Limb (tissue), 2 donors: ENCODE measurements at regions not wholly inside any gene's neighbourhood (a gene's known extent, or its start where the extent isn't known, plus 50 kb on each side); places are given as distances from the start of the nearest gene placed in this dataset.
"Not testable (repeated sequence)": the region's sequence is repeated elsewhere in the genome, so short reads cannot be mapped to it uniquely, and the experiment has no call there.

ENCODE experiments used
- DNase-seq, 2 donors: peaks; one replicate each; pipeline ENCODE4 v3.0.0-alpha.2; 2016; ENCODE audit errors: extremely low spot score in 2 of 2

DNA sequence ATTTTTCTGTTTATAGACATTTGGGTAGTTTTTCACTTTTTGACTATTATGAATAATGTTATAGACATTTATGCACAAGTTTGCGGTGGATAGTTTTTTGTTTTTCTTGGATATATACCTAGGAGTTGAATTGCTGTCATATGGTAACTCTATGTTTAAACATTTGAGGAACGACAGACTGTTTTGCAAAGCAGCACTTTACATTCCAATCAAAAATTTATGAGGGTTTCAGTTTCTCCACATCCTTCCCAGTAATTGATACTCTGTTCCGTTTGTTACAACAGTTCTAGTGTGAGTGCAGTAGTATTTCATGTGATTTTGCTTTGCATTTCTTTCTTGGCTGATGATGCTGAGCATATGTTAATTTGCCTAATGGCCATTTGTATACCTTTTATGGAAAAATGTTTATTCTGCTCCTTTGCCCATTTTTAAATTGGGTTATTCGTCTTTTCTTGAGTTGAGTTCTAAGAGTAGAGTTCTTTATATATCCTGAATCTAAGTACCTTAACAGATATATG lies 617.3 kb upstream of the LRATD1 start:
- DNase-seq: peak in 1 of 2 donors; percentile 33

GRCh38 chr2:14016289-14016955 lies 616.1 kb upstream of the LRATD1 start:
- DNase-seq: peak; percentile 21 to 43

- DNase-seq: no peak
Observed at GRCh38 chr2:14018620-14019019, 613.9 kb upstream of the LRATD1 start.

- DNase-seq: no peak
Observed at GRCh38 chr2:14023558-14023957, 609.0 kb upstream of the LRATD1 start.

DNA sequence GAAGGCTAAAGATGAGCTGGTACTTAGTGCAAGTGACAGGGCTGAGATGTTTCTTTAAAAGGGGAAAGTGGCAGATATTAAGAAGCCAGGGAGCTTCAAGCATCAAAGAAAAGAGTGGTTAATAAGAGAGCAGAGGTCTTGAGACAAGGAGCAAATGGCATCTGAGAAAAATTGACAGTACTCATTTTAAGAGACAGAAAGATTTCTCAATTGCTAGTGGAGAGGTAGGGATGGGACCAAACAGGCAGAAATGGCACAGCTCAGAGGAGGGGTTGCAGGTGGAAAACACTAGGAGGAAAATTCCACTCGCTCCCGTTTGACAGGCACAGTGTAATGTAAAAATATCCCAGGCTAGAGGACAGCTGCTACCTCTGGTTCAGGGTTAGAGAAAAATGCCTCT lies 593.4 kb upstream of the LRATD1 start:
- DNase-seq: no peak

GRCh38 chr2:14047491-14047890 lies 585.0 kb upstream of the LRATD1 start:
- DNase-seq: no peak

DNA sequence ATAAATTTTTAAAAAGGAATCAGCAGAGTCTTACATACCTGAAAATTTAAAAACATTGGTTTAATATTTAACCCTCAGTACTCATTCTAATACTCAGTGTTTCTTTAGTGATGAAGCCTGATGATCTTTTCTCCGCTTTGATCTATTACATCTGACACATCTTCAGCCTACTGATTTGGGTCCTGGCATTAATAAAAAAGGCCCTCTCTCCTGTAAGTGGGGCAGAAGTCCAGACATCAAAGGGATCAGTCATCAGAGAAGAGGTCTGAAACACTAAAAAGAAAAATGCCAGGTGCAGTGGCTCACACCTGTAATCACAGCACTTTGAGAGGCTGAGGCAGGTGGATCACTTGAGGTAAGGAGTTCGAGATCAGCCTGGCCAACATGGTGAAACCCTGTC lies 581.1 kb upstream of the LRATD1 start:
- DNase-seq: no peak

DNA sequence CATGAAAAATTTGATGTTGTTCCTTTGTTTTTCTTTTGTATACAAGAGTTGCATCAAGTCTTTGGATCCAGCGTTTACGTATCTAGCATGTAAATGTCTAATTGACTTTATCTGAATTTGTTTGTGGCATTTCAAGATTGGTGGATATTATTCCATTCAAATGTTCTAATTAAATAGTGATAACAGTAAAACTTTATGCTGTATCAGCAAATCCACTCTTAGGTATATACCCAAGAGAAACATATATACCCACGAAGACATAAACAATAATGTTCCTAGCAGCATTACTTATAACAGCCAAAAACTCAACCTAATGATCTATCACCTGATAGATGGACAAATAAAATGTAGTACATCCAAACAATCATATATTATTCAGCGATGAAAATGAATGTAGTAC lies 579.4 kb upstream of the LRATD1 start:
- DNase-seq: no peak

- no peak for DNase-seq
Observed at GRCh38 chr2:14064346-14064745, 568.2 kb upstream of the LRATD1 start.

- no peak for DNase-seq
Observed at GRCh38 chr2:14072338-14072737, 560.2 kb upstream of the LRATD1 start.

- DNase-seq: no peak
Observed at GRCh38 chr2:14074691-14075090, 557.8 kb upstream of the LRATD1 start.

GRCh38 chr2:14079576-14079975 lies 552.9 kb upstream of the LRATD1 start:
- no peak for DNase-seq

GRCh38 chr2:14081521-14081920 lies 551.0 kb upstream of the LRATD1 start:
- DNase-seq: no peak

DNA sequence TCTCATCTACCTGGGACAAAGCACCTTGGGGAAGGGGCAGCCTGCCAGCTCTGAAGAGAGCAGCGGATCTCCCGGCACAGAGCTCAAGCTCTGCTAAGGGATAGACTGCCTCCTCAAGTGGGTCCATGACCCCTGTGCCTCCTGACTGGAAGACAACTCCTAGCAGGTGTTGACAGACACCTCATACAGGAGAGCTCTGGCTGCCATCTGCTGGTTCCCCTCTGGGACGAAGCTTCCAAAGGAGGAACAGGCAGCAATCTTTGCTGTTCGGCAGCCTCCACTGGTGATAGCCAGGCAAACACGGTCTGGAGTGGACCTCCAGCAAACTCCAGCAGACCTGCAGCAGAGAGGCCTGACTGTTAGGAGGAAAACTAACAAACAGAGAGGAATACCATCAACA lies 549.9 kb upstream of the LRATD1 start:
- DNase-seq: no peak

- no peak for DNase-seq
Observed at GRCh38 chr2:14094592-14094991, 537.9 kb upstream of the LRATD1 start.

GRCh38 chr2:14099101-14099500 lies 533.4 kb upstream of the LRATD1 start:
- DNase-seq: not testable (repeated sequence)

GRCh38 chr2:14114275-14114674 lies 518.2 kb upstream of the LRATD1 start:
- no peak for DNase-seq

DNA sequence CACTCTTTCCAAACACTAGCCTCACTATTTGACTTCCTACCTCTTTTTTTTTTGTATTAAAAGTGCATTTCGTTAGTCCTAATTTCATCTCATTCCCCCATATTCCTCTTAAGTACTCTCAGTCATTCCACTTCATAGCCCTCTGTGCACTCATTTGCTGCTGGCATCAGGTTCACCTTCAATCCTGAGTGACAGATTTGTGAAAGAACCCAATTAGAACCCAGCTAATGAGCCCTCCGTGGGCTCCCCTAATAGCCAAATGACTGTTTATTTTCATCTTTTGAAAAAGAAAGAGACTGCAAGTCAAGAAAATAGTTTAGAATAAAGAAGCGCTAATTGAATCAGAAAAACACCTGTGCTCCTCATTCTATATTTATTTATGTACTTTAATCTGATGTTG lies 512.1 kb upstream of the LRATD1 start:
- DNase-seq: no peak

DNA sequence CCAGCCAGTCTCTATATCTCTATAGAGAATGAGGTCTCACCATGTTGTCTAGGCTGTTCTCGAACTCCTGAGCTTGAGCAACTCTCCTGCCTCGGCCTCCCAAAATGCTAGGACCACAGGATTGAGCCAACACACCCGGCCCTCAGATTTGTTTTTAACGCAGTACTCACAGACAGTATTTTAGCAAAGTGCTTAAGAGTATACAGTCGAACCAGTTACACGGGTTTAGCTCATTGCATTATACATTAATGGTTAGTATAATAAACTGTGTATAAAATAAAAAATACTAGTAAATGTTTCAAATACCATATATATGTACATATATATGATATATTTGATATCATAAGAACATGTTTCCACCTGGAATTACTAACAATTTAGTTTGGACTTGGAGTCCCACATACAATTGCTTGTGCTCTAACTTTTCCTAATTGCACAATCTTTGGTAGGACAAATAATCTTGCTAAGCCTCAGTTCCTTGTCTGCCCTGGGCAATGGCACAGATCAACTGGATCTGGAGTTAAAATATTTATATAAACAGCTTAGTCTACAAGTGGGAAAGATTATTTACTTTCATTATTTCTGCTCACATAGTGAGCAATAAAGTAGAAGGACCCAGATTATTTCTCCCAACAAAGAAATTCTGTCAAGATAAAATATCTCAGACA lies 508.9 kb upstream of the LRATD1 start:
- no peak for DNase-seq

DNA sequence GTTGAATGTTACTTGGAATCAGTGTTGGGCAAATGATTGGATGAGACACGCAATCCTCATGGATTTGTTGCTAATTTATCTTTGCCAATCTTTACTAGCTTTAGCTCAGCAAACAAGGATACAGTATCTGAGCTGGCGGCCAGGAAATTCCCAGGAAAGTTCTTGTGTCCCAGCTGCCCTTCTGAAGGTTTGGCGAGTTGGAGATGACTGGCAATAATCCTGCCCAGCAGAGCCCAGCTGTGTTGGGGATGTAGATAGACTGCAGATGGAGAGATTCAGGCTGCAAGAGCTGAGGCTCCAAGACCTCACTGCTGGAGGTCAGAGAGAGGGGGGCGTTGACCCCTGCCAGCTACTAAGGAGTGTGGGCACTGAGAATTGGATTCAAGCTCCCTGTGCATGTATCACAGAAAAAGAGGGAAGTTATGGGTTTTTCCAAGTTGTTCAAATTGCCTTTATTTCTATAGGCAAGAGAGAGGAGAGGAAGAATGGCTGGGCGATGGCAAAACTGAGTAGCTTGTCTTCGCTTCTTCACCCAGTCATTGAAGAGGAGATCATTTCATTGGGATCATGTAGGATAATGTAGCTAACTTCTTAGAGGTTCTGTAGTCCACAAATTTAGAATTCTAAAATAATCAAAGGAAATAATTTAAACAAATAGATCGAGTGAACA lies 506.8 kb upstream of the LRATD1 start:
- DNase-seq: peak; percentile 38 to 45

GRCh38 chr2:14126846-14127245 lies 505.7 kb upstream of the LRATD1 start:
- DNase-seq: no peak

DNA sequence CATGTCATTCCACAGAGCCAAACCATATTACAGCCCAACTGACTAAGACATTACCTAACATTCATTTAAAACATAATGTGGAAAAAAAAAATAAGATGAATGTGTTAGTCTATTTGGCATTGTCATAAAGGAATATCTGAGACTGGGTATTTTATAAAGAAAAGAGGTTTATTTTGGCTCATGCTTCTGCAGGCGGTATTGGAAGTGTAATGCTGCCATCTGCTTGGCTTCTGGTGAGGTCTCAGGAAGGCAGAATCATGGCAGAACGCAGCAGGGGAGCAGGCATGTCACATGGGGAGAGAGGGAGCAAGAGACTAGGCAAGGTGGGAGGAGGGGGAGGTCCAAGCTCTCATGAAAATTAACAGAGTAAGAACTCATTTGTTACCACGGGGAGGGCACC lies 504.8 kb upstream of the LRATD1 start:
- no peak for DNase-seq

DNA sequence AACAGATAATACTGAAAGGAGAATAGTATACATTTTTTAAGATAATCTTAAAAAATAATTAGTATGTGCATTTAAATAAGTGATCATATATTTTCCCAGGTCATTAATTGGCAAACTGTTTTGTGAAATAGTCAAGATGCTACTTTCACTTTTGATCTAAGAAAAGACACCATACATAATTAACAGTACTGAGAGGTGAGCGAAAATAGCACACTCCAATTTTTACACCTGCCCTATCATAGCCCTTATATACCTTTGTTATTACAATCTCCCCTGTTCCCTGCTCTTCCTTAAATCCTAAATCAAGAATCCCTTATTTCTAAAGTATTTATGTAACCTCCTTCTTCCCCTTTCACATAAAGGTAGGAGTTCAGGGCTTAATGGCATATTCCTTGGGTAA lies 500.1 kb upstream of the LRATD1 start:
- DNase-seq: no peak
